ENCODE measurements at regions not wholly inside any gene's neighbourhood (a gene's known extent, or its start where the extent isn't known, plus 50 kb on each side); places are given as distances from the start of the nearest gene placed in this dataset.

GRCh38 chr17:72301887-72302286 is 181.1 kb downstream of the SOX9 start:
- no peak for DNase-seq (ENCODE audit: low read depth, low spot score)

- no peak for DNase-seq (ENCODE audit: low read depth, low spot score)
These were observed 181.9 kb downstream of the SOX9 start for GRCh38 chr17:72302735-72303134.

- no peak for DNase-seq (ENCODE audit: low read depth, low spot score)
These were observed 183.2 kb downstream of the SOX9 start for GRCh38 chr17:72303787-72304733.

GRCh38 chr17:72304859-72305258 is 184.0 kb downstream of the SOX9 start:
- DNase-seq (ENCODE audit: low read depth, low spot score): no peak

- peak; percentile 57 for DNase-seq (ENCODE audit: low read depth, low spot score)
These were observed 184.7 kb downstream of the SOX9 start for GRCh38 chr17:72305472-72305871.

- DNase-seq (ENCODE audit: low read depth, low spot score): no peak
These were observed 185.2 kb downstream of the SOX9 start for GRCh38 chr17:72306037-72306436.

GRCh38 chr17:72307836-72308235 is 187.0 kb downstream of the SOX9 start:
- no peak for DNase-seq (ENCODE audit: low read depth, low spot score)

GRCh38 chr17:72308744-72309385 is 188.0 kb downstream of the SOX9 start:
- no peak for DNase-seq (ENCODE audit: low read depth, low spot score)

- DNase-seq (ENCODE audit: low read depth, low spot score): no peak
These were observed 190.2 kb downstream of the SOX9 start for GRCh38 chr17:72311004-72311403.

- DNase-seq (ENCODE audit: low read depth, low spot score): no peak
These were observed 194.5 kb downstream of the SOX9 start for GRCh38 chr17:72315122-72315913.

- no peak for DNase-seq (ENCODE audit: low read depth, low spot score)
These were observed 197.3 kb downstream of the SOX9 start for GRCh38 chr17:72318131-72318530.

- DNase-seq (ENCODE audit: low read depth, low spot score): no peak
These were observed 201.1 kb downstream of the SOX9 start for GRCh38 chr17:72321896-72322295.

- DNase-seq (ENCODE audit: low read depth, low spot score): no peak
These were observed 211.5 kb downstream of the SOX9 start for GRCh38 chr17:72332367-72332766.

GRCh38 chr17:72333570-72333969 is 212.8 kb downstream of the SOX9 start:
- no peak for DNase-seq (ENCODE audit: low read depth, low spot score)

GRCh38 chr17:72334205-72334604 is 213.4 kb downstream of the SOX9 start:
- DNase-seq (ENCODE audit: low read depth, low spot score): no peak

- DNase-seq (ENCODE audit: low read depth, low spot score): no peak
These were observed 215.4 kb downstream of the SOX9 start for GRCh38 chr17:72336026-72336803.

GRCh38 chr17:72336804-72337070 is 215.9 kb downstream of the SOX9 start:
- no peak for DNase-seq (ENCODE audit: low read depth, low spot score)

GRCh38 chr17:72338304-72338703 is 217.5 kb downstream of the SOX9 start:
- no peak for DNase-seq (ENCODE audit: low read depth, low spot score)

GRCh38 chr17:72338847-72339790 is 218.3 kb downstream of the SOX9 start:
- DNase-seq (ENCODE audit: low read depth, low spot score): no peak

- no peak for DNase-seq (ENCODE audit: low read depth, low spot score)
These were observed 220.0 kb downstream of the SOX9 start for GRCh38 chr17:72340836-72341235.

- no peak for DNase-seq (ENCODE audit: low read depth, low spot score)
These were observed 221.2 kb downstream of the SOX9 start for GRCh38 chr17:72342061-72342460.
